Transverse colon (tissue), 4 donors: ENCODE measurements at regions not wholly inside any gene's neighbourhood (a gene's known extent, or its start where the extent isn't known, plus 50 kb on each side); places are given as distances from the start of the nearest gene placed in this dataset.

ENCODE experiments used
- DNase-seq: peaks from one replicate; pipeline ENCODE4 v3.0.0-alpha.2; 2019
- H3K27ac ChIP-seq, 4 donors: fragments of 200-600 bp; sonication (generic); 2 replicates each; pipeline ENCODE4 v1.5.1; 2016 to 2018; ENCODE audit warnings: inconsistent platforms in 4 of 4
- H3K27me3 ChIP-seq: fragments of 200-600 bp; sonication (generic); 2 replicates; pipeline ENCODE4 v1.5.1; 2017; ENCODE audit warnings: inconsistent platforms
- H3K36me3 ChIP-seq, 4 donors: fragments of 200-600 bp; sonication (generic); 2 replicates each; pipeline ENCODE4 v1.5.1; 2017 to 2019; ENCODE audit warnings: inconsistent platforms in 4 of 4
- H3K4me1 ChIP-seq, 4 donors: fragments of 200-600 bp; sonication (generic); 2 replicates each; pipeline ENCODE4 v1.5.1; 2017 to 2020; ENCODE audit warnings: inconsistent platforms in 4 of 4
- H3K4me3 ChIP-seq, 4 donors: fragments of 200-600 bp; sonication (generic); 1 replicate in 1 of 4; 2 replicates in 3 of 4; pipeline versions ENCODE4 v1.5.1 to v1.6.1; 2017 to 2019; ENCODE audit warnings: inconsistent platforms in 4 of 4
- H3K9me3 ChIP-seq, 2 donors: fragments of 200-600 bp; sonication (generic); 2 replicates each; pipeline ENCODE4 v1.5.1; 2017 to 2019; ENCODE audit warnings: inconsistent platforms in 2 of 2
- EP300 ChIP-seq: sonication (generic); formaldehyde crosslinking; IDR thresholded peaks from one replicate; pipeline ENCODE4 v1.6.1; 2017; ENCODE audit warnings: antibody characterized with exemption, low read depth
- POLR2A ChIP-seq: fragments of 450-650 bp; IDR thresholded peaks from one replicate; pipeline ENCODE4 v1.6.1; 2016; ENCODE audit warnings: antibody characterized with exemption, mild to moderate bottlenecking, moderate library complexity
- POLR2AphosphoS5 ChIP-seq, 3 donors: sonication (generic); formaldehyde crosslinking; IDR thresholded peaks; one replicate each; pipeline ENCODE4 v1.6.1; 2016; ENCODE audit warnings: antibody characterized with exemption in 3 of 3
- WGBS, 2 donors: methylation state at CpG; one replicate each; pipeline ENCODE4 v1.1.5; 2018; ENCODE audit warnings: low coverage in 1 of 2; 5-methylcytosine and 5-hydroxymethylcytosine counted together
- in situ Hi-C, 4 donors: fragments of 200-750 bp; cut with MboI; loops; one replicate each; pipeline versions ENCODE4 v1.15.0 to v1.15.1; 2017; ENCODE audit warnings: low sequenced_read_pairs in 3 of 4, low pct_ligation_motif_present in 1 of 4, low pct_unique_long_range_greater_than_20kb in 1 of 4
- intact Hi-C: fragments of 100-400 bp; cut with DNase I; formaldehyde crosslinking; loops from one replicate; pipeline ENCODE4 v1.15.1; 2023; ENCODE audit warnings: low total_unique reads
- TF ChIP-seq, protein P1 (sequence below), 5 experiments: fragments of 200-600 bp in 3 of 5; fragments of 450-650 bp in 2 of 5; sonication (generic) in 3 of 5; IDR thresholded peaks; 1 replicate in 2 of 5; 2 replicates in 3 of 5; pipeline ENCODE4 v1.5.1; 2016 to 2017; ENCODE audit warnings: antibody characterized with exemption in 5 of 5, inconsistent platforms in 3 of 5, mild to moderate bottlenecking in 2 of 5, moderate library complexity in 1 of 5

DNA sequence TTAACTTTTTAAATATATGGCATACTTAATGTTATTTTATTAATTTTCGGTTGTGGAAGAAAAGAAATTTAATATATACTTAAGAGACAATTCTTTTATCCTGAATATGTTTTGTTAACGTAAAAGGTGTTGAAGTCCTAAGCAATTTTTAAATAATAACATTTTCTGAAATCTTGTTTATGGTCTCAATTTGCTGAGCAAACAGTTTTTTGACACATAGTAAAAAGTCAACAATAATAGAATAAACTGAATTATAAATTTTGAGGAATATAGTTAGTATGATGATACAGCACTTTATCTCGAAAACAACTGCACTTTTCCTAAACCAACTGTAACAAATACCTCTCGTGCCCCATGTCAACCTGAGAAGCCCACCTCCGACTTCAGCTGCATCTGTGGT, 229.8 kb upstream of the TARS1 start:
- TF ChIP-seq EP300 = no peak
- TF ChIP-seq POLR2A = no peak
- WGBS, 2 donors = 79 to 83% methylated on average over 5 of the region's 5 CpGs
- Histone ChIP-seq H3K27ac (no peak overlapping the region), H3K27me3 (no peaks in the 10 kb centered on the region), H3K4me3 (no peak overlapping the region), H3K36me3 (no peaks in the 10 kb centered on the region), H3K4me1 (peaks cover 0 to 12% (median 5%) of the 10 kb centered on the region in 4 donors), H3K9me3 (no peaks in the 10 kb centered on the region)
- intact Hi-C loops (no loop called here), in situ Hi-C loops (no loop called here)
- no peak for DNase-seq

DNA sequence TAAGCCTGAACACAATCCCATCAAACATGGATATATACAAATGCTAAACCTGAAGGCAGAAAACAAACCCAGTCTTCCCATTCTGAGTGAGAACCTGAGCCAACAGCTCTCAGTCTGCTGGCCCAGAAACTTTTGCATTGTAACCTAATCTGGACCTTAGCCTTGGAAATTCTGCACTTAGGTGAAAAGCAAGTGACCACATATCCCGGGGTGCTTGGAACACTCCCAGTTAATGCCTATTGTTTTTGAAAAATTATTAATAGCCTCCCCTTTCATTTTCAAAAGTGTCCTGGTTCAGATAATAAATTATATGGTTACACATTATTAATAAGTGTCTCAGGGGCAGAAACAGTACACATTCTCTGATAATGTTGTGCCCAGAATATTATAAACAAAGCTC, 228.3 kb upstream of the TARS1 start:
- WGBS, 2 donors = 10 to 41% methylated on average over 1 of the region's 1 CpG
- H3K36me3 ChIP-seq = no peaks in the 10 kb centered on the region
- H3K27me3 ChIP-seq = no peaks in the 10 kb centered on the region
- TF ChIP-seq POLR2AphosphoS5 (IDR thresholded peaks at IDR 0.05) = no peak
- intact Hi-C loops (no loop called here), in situ Hi-C loops (no loop called here)
- H3K27ac ChIP-seq = no peak overlapping the region
- no peaks in the 10 kb centered on the region for H3K4me1 ChIP-seq
- no peak for DNase-seq
- no peak overlapping the region for H3K4me3 ChIP-seq
- H3K9me3 ChIP-seq = no peaks in the 10 kb centered on the region

DNA sequence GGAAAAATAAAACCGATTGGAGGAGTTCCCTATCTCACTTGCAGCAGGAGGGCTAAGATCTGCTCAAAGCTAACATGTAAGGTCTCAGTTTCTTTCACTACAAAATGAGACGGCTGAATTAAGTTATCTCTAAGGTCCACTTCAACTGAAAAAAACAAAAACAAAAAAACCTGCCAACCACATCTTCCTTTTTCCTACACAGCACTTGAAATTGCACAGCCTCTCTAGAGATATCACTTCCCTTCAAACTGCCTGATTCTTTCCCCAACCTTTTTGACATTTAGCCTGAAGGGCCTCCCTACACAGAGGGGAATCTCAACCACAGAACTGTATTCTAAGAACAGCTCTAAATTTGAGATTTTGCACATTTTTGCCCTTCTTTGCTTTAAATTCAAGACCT, 227.9 kb upstream of the TARS1 start:
- Histone ChIP-seq H3K9me3 (no peaks in the 10 kb centered on the region), H3K4me1 (no peaks in the 10 kb centered on the region), H3K27me3 (no peaks in the 10 kb centered on the region), H3K27ac (no peak overlapping the region), H3K4me3 (no peak overlapping the region), H3K36me3 (no peaks in the 10 kb centered on the region)
- in situ Hi-C loops (no loop called here), intact Hi-C loops (no loop called here)
- DNase-seq = no peak
- 54 to 62% methylated on average over 2 of the region's 2 CpGs for WGBS, 2 donors
- TF ChIP-seq EP300 (no peak), POLR2AphosphoS5 (IDR thresholded peaks at IDR 0.05) (no peak), POLR2A (no peak)
- TF ChIP-seq, protein P1, sequence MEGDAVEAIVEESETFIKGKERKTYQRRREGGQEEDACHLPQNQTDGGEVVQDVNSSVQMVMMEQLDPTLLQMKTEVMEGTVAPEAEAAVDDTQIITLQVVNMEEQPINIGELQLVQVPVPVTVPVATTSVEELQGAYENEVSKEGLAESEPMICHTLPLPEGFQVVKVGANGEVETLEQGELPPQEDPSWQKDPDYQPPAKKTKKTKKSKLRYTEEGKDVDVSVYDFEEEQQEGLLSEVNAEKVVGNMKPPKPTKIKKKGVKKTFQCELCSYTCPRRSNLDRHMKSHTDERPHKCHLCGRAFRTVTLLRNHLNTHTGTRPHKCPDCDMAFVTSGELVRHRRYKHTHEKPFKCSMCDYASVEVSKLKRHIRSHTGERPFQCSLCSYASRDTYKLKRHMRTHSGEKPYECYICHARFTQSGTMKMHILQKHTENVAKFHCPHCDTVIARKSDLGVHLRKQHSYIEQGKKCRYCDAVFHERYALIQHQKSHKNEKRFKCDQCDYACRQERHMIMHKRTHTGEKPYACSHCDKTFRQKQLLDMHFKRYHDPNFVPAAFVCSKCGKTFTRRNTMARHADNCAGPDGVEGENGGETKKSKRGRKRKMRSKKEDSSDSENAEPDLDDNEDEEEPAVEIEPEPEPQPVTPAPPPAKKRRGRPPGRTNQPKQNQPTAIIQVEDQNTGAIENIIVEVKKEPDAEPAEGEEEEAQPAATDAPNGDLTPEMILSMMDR (IDR thresholded peaks at IDR 0.05) = no peak

- Histone ChIP-seq H3K4me1 (peaks cover 0 to 9% (median 0%) of the 10 kb centered on the region in 4 donors), H3K9me3 (no peaks in the 10 kb centered on the region), H3K27me3 (no peaks in the 10 kb centered on the region), H3K27ac (no peak overlapping the region), H3K4me3 (no peak overlapping the region), H3K36me3 (no peaks in the 10 kb centered on the region)
- in situ Hi-C loops = no loop called here
- no peak for DNase-seq
- WGBS, 2 donors = 47 to 57% methylated on average over 3 of the region's 3 CpGs
- TF ChIP-seq, protein P1 (IDR thresholded peaks at IDR 0.05) = no peak
- TF ChIP-seq EP300 (no peak), POLR2A (no peak), POLR2AphosphoS5 (IDR thresholded peaks at IDR 0.05) (no peak)
- intact Hi-C loops = no loop called here
Measured at GRCh38 chr5:33223563-33224284, 217.0 kb upstream of the TARS1 start.

GRCh38 chr5:33224285-33224961, 216.3 kb upstream of the TARS1 start:
- Histone ChIP-seq H3K9me3 (no peaks in the 10 kb centered on the region), H3K4me3 (no peak overlapping the region), H3K36me3 (no peaks in the 10 kb centered on the region), H3K4me1 (peaks cover 0 to 9% (median 0%) of the 10 kb centered on the region in 4 donors), H3K27me3 (no peaks in the 10 kb centered on the region), H3K27ac (no peak overlapping the region)
- WGBS, 2 donors = 82 to 86% methylated on average over 4 of the region's 4 CpGs
- intact Hi-C loops (no loop called here), in situ Hi-C loops (no loop called here)
- no peak for TF ChIP-seq EP300
- TF ChIP-seq, protein P1 (IDR thresholded peaks at IDR 0.05) = no peak
- no peak for TF ChIP-seq POLR2AphosphoS5 (IDR thresholded peaks at IDR 0.05)
- no peak for TF ChIP-seq POLR2A
- no peak for DNase-seq
